Vagina (tissue), 2 donors: ENCODE measurements at regions not wholly inside any gene's neighbourhood (a gene's known extent, or its start where the extent isn't known, plus 50 kb on each side); places are given as distances from the start of the nearest gene placed in this dataset.

ENCODE experiments used
- POLR2AphosphoS5 ChIP-seq, 2 donors: sonication (generic); formaldehyde crosslinking; IDR thresholded peaks; one replicate each; pipeline ENCODE4 v1.9.0; 2017; ENCODE audit warnings: antibody characterized with exemption in 2 of 2, mild to moderate bottlenecking in 2 of 2, low read depth in 1 of 2; ENCODE audit not compliant: insufficient read depth in 1 of 2
- TF ChIP-seq, protein P1 (sequence below), 3 experiments: fragments of 450-650 bp in 2 of 3; fragments of 200-600 bp in 1 of 3; sonication (generic) in 1 of 3; IDR thresholded peaks; one replicate each; pipeline ENCODE4 v1.5.1; 2017 to 2019; ENCODE audit warnings: antibody characterized with exemption in 3 of 3, mild to moderate bottlenecking in 2 of 3, moderate library complexity in 2 of 3

DNA sequence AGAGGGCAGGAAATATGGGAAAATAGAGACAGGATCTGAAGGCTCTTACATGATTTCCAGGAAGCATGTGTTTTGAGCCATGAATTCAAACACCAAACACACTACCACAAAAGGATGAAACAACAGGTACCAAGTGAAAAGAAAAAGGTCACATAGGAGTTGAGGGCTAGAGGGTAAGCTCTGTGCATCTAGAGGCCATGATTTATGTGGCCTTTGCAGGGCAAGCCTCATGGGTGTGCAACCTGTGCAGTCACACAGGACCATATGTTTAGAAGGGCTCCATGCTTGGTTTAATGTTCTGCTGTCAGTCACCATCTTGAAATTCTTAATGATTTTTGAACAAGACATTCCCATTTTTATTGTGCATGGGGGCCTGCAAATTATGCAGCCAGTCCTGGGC lies 134.5 kb upstream of the CCDC68 start:
- TF ChIP-seq, protein P1, sequence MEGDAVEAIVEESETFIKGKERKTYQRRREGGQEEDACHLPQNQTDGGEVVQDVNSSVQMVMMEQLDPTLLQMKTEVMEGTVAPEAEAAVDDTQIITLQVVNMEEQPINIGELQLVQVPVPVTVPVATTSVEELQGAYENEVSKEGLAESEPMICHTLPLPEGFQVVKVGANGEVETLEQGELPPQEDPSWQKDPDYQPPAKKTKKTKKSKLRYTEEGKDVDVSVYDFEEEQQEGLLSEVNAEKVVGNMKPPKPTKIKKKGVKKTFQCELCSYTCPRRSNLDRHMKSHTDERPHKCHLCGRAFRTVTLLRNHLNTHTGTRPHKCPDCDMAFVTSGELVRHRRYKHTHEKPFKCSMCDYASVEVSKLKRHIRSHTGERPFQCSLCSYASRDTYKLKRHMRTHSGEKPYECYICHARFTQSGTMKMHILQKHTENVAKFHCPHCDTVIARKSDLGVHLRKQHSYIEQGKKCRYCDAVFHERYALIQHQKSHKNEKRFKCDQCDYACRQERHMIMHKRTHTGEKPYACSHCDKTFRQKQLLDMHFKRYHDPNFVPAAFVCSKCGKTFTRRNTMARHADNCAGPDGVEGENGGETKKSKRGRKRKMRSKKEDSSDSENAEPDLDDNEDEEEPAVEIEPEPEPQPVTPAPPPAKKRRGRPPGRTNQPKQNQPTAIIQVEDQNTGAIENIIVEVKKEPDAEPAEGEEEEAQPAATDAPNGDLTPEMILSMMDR (IDR thresholded peaks at IDR 0.05): no peak
- TF ChIP-seq POLR2AphosphoS5 (IDR thresholded peaks at IDR 0.05; ENCODE audit: insufficient read depth in 1 of 2, low read depth in 1 of 2): no peak
